ENCODE measurements at regions not wholly inside any gene's neighbourhood (a gene's known extent, or its start where the extent isn't known, plus 50 kb on each side); places are given as distances from the start of the nearest gene placed in this dataset.

GRCh38 chr15:25616471-25616870, 177.6 kb upstream of the UBE3A start:
- Histone ChIP-seq H4K20me1 (replicated peaks in 1 of 2; ENCODE audit: control insufficient read depth in 1 of 2, insufficient read depth in 2 of 2, low read length in 2 of 2) (no peaks in the 10 kb centered on the region), H3K4me2 (ENCODE audit: insufficient read depth in 1 of 2, low read depth in 2 of 2, low read length in 2 of 2) (no peak overlapping the region), H3K27me3 (replicated peaks in 1 of 4; ENCODE audit: control insufficient read depth in 3 of 4, extremely low read depth in 1 of 4, insufficient read depth in 3 of 4, low read length in 3 of 4) (no peaks in the 10 kb centered on the region), H2BK5ac (ENCODE audit: low read depth, low read length) (no peak overlapping the region), H3K9ac (replicated peaks in 1 of 4; ENCODE audit: extremely low read depth in 1 of 4, low read depth in 3 of 4, low read length in 3 of 4) (no peak overlapping the region), H2BK15ac (ENCODE audit: low read length) (no peak overlapping the region), H4K8ac (ENCODE audit: extremely low read depth, insufficient read depth, low read length) (no peak overlapping the region), H3K27ac (ENCODE audit: low read depth, low read length) (no peak overlapping the region), H2AFZ (ENCODE audit: low read length) (no peak overlapping the region; the same call in 1 of the 2 replicates), H2AK5ac (ENCODE audit: low read depth, low read length) (no peak overlapping the region), H2BK12ac (ENCODE audit: low read depth, low read length) (no peak overlapping the region), H4K91ac (replicated peaks; ENCODE audit: insufficient read length, low read length) (no peak overlapping the region), H3K18ac (ENCODE audit: extremely low read depth, low read length) (no peak overlapping the region), H3K79me2 (ENCODE audit: control insufficient read depth in 1 of 2, insufficient read depth in 2 of 2, low read length in 2 of 2) (no peaks in the 10 kb centered on the region), H3K4ac (replicated peaks; ENCODE audit: insufficient read length, low read depth, low read length) (no peak overlapping the region), H3K9me3 (ENCODE audit: insufficient read depth in 2 of 2, low read depth in 1 of 2, low read length in 1 of 2) (no peaks in the 10 kb centered on the region), H4K5ac (ENCODE audit: insufficient read length, low read depth, low read length) (no peak overlapping the region), H3K4me1 (replicated peaks in 1 of 4; ENCODE audit: control insufficient read depth in 3 of 4, insufficient read depth in 4 of 4, low read length in 3 of 4) (no peaks in the 10 kb centered on the region; a peak in 1 of 7 replicates), H3K14ac (ENCODE audit: insufficient read length) (no peak overlapping the region), H2BK120ac (replicated peaks; ENCODE audit: low read depth, low read length) (no peak overlapping the region), H3K4me3 (ENCODE audit: extremely low read depth in 1 of 4, insufficient read depth in 2 of 4, low read depth in 3 of 4, low read length in 4 of 4) (no peak overlapping the region), H2BK20ac (ENCODE audit: low read length) (no peak overlapping the region), H3K23ac (ENCODE audit: insufficient read length) (no peak overlapping the region), H3K36me3 (ENCODE audit: control insufficient read depth in 2 of 4, insufficient read depth in 4 of 4, low read length in 3 of 4) (no peaks in the 10 kb centered on the region), H3K56ac (replicated peaks; ENCODE audit: insufficient read length, low read depth, low read length) (no peak overlapping the region), H3K23me2 (ENCODE audit: low read depth, low read length) (no peaks in the 10 kb centered on the region), H3K79me1 (ENCODE audit: low read depth, low read length) (no peaks in the 10 kb centered on the region)
- ChIA-PET CTCF (ENCODE audit: partially characterized antibody) (interaction anchor here (0.5 to 0.9 kb wide), 2 partner anchors 15 to 33 kb away, joined by 3 read pairs; no protein-coding TSS in a partner anchor), POLR2A (ENCODE audit: partially characterized antibody) (no interaction called here)
- WGBS, 2 experiments (ENCODE audit: extremely low coverage in 1 of 2, insufficient coverage in 1 of 2, insufficient read length in 1 of 2, insufficient replicate concordance in 2 of 2, low coverage in 1 of 2, low lambda C conversion rate in 2 of 2, missing lambda C conversion rate in 1 of 2) = 92% methylated on average over 4 of the region's 4 CpGs; no CpG with 5 or more reads in 1 of the 2 experiments
- TF ChIP-seq BACH1 (IDR thresholded peaks at IDR 0.05; ENCODE audit: low read length) = no peak
- TF ChIP-seq POLR2A (IDR thresholded peaks at IDR 0.05; ENCODE audit: control extremely low read depth in 1 of 2, low read depth in 2 of 2, low read length in 2 of 2) = no peak
- no peak for TF ChIP-seq EGR1 (IDR thresholded peaks at IDR 0.05; ENCODE audit: borderline replicate concordance, low read depth, low read length)
- TF ChIP-seq KDM1A (IDR thresholded peaks at IDR 0.05; ENCODE audit: borderline replicate concordance, low read length) = no peak
- TF ChIP-seq SRF (IDR thresholded peaks at IDR 0.05; ENCODE audit: low read depth, low read length) = no peak
- TF ChIP-seq POU5F1 (IDR thresholded peaks at IDR 0.05; ENCODE audit: low read depth, low read length) = no peak
- DNase-seq (ENCODE audit: low read depth in 1 of 2, low spot score in 2 of 2) = no peak
- FAIRE-seq = no peak
